ENCODE measurements at regions not wholly inside any gene's neighbourhood (a gene's known extent, or its start where the extent isn't known, plus 50 kb on each side); places are given as distances from the start of the nearest gene placed in this dataset.

DNA sequence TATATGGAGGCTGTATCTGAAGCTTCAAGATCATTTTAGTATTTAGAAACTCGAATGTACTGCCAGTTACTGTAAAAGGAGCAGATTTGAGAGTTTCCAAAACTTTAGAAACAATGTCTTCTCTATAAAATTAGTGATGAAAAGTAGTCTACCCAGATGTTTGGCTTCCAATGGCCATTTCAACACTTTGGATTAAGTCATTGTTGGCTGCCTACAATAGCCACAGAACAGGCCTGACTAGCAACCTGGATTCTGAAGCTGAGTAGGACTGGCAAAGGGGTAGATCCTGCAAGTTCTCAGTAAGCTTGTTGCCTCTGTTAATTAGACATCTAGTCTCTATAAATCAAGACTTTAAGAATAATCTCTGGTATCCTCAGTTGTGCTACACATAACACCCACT lies 239.0 kb upstream of the KCNMB2 start:
- H3K27ac ChIP-seq (ENCODE audit: low read length): peak overlapping the region; percentile 88
- no peak overlapping the region for H2AFZ ChIP-seq (ENCODE audit: low read depth, low read length)

DNA sequence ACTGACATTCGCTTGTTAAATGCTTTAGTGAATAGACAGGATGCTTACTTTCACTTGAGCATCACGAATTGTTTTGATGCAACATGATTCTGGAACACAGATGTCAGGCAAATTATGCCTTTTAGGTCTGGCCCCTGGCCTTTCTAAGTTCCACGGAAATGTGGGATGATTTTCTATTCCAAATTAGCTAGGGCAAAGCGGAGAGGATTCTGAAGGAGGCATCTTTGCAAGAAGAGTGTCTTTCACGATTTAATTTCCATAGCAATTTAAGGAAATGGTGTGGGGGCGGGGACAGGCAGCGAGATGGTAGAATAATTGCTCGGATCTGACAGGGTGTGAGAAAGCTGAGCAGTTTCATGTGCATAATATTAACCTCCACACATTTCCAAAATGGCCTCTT lies 238.5 kb upstream of the KCNMB2 start:
- Histone ChIP-seq H3K4me2 (ENCODE audit: low read length) (peak overlapping the region; percentile 64), H3K9me2 (ENCODE audit: insufficient read depth, low read length) (no peaks in the 10 kb centered on the region), H3K9me3 (ENCODE audit: low read length) (no peaks in the 10 kb centered on the region), H3K9ac (ENCODE audit: low read length) (peak overlapping the region; percentile 45), H2AFZ (ENCODE audit: low read depth, low read length) (no peak overlapping the region), H3K79me2 (replicated peaks; ENCODE audit: insufficient read depth, low read length) (no peaks in the 10 kb centered on the region), H3K4me3 (ENCODE audit: low read length) (peak overlapping the region; percentile 51), H4K20me1 (ENCODE audit: insufficient read depth) (no peaks in the 10 kb centered on the region), H3K36me3 (ENCODE audit: insufficient read depth, low read length) (no peaks in the 10 kb centered on the region), H3K27me3 (ENCODE audit: insufficient read depth, low read depth, low read length) (no peaks in the 10 kb centered on the region), H3F3A (ENCODE audit: insufficient read depth, low read length, poor library complexity, severe bottlenecking) (peaks cover 6% of the 10 kb centered on the region), H3K27ac (ENCODE audit: low read length) (peak overlapping the region; percentile 88)
- TF ChIP-seq POLR2AphosphoS5 (IDR thresholded peaks at IDR 0.05) (peak; percentile 74), SMC3 (conservative IDR thresholded peaks at IDR 0.05; ENCODE audit: poor library complexity) (peak; percentile 56), TAF1 (IDR thresholded peaks at IDR 0.05; ENCODE audit: low read depth) (no peak), EP300 (conservative IDR thresholded peaks at IDR 0.05; ENCODE audit: poor library complexity, severe bottlenecking) (peak; percentile 95), MXI1 (conservative IDR thresholded peaks at IDR 0.05; ENCODE audit: poor library complexity, severe bottlenecking) (no peak), RAD21 (conservative IDR thresholded peaks at IDR 0.05) (peak; percentile 57)
- TF ChIP-seq, protein P1, sequence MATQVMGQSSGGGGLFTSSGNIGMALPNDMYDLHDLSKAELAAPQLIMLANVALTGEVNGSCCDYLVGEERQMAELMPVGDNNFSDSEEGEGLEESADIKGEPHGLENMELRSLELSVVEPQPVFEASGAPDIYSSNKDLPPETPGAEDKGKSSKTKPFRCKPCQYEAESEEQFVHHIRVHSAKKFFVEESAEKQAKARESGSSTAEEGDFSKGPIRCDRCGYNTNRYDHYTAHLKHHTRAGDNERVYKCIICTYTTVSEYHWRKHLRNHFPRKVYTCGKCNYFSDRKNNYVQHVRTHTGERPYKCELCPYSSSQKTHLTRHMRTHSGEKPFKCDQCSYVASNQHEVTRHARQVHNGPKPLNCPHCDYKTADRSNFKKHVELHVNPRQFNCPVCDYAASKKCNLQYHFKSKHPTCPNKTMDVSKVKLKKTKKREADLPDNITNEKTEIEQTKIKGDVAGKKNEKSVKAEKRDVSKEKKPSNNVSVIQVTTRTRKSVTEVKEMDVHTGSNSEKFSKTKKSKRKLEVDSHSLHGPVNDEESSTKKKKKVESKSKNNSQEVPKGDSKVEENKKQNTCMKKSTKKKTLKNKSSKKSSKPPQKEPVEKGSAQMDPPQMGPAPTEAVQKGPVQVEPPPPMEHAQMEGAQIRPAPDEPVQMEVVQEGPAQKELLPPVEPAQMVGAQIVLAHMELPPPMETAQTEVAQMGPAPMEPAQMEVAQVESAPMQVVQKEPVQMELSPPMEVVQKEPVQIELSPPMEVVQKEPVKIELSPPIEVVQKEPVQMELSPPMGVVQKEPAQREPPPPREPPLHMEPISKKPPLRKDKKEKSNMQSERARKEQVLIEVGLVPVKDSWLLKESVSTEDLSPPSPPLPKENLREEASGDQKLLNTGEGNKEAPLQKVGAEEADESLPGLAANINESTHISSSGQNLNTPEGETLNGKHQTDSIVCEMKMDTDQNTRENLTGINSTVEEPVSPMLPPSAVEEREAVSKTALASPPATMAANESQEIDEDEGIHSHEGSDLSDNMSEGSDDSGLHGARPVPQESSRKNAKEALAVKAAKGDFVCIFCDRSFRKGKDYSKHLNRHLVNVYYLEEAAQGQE (IDR thresholded peaks at IDR 0.05; ENCODE audit: borderline replicate concordance): peak; percentile 99

More for the DNA sequence above, 239.0 kb upstream of the KCNMB2 start:
- Histone ChIP-seq H3K9ac (ENCODE audit: low read length) (peak overlapping the region; percentile 45), H3F3A (ENCODE audit: insufficient read depth, low read length, poor library complexity, severe bottlenecking) (peaks cover 6% of the 10 kb centered on the region), H3K27me3 (ENCODE audit: insufficient read depth, low read depth, low read length) (no peaks in the 10 kb centered on the region), H3K4me3 (ENCODE audit: low read length) (peak overlapping the region; percentile 51), H3K79me2 (replicated peaks; ENCODE audit: insufficient read depth, low read length) (no peaks in the 10 kb centered on the region), H3K9me2 (ENCODE audit: insufficient read depth, low read length) (no peaks in the 10 kb centered on the region), H3K9me3 (ENCODE audit: low read length) (no peaks in the 10 kb centered on the region), H3K4me2 (ENCODE audit: low read length) (peak overlapping the region; percentile 64), H3K36me3 (ENCODE audit: insufficient read depth, low read length) (no peaks in the 10 kb centered on the region), H4K20me1 (ENCODE audit: insufficient read depth) (no peaks in the 10 kb centered on the region)
- no peak for TF ChIP-seq TAF1 (IDR thresholded peaks at IDR 0.05; ENCODE audit: low read depth)
- no peak for TF ChIP-seq EP300 (conservative IDR thresholded peaks at IDR 0.05; ENCODE audit: poor library complexity, severe bottlenecking)
- no peak for TF ChIP-seq MXI1 (conservative IDR thresholded peaks at IDR 0.05; ENCODE audit: poor library complexity, severe bottlenecking)
- TF ChIP-seq SMC3 (conservative IDR thresholded peaks at IDR 0.05; ENCODE audit: poor library complexity): no peak
- no peak for TF ChIP-seq RAD21 (conservative IDR thresholded peaks at IDR 0.05)
- TF ChIP-seq, protein P2, sequence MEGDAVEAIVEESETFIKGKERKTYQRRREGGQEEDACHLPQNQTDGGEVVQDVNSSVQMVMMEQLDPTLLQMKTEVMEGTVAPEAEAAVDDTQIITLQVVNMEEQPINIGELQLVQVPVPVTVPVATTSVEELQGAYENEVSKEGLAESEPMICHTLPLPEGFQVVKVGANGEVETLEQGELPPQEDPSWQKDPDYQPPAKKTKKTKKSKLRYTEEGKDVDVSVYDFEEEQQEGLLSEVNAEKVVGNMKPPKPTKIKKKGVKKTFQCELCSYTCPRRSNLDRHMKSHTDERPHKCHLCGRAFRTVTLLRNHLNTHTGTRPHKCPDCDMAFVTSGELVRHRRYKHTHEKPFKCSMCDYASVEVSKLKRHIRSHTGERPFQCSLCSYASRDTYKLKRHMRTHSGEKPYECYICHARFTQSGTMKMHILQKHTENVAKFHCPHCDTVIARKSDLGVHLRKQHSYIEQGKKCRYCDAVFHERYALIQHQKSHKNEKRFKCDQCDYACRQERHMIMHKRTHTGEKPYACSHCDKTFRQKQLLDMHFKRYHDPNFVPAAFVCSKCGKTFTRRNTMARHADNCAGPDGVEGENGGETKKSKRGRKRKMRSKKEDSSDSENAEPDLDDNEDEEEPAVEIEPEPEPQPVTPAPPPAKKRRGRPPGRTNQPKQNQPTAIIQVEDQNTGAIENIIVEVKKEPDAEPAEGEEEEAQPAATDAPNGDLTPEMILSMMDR (IDR thresholded peaks at IDR 0.05; ENCODE audit: poor library complexity, severe bottlenecking): no peak
- no peak for TF ChIP-seq POLR2AphosphoS5 (IDR thresholded peaks at IDR 0.05)
- TF ChIP-seq EZH2 (IDR thresholded peaks at IDR 0.05; ENCODE audit: borderline replicate concordance, insufficient read depth, low read length, poor library complexity, severe bottlenecking): no peak
- TF ChIP-seq, protein P1 (IDR thresholded peaks at IDR 0.05; ENCODE audit: borderline replicate concordance): no peak

All from neural cell (in vitro differentiated cells).